ENCODE measurements at regions not wholly inside any gene's neighbourhood (a gene's known extent, or its start where the extent isn't known, plus 50 kb on each side); places are given as distances from the start of the nearest gene placed in this dataset.
A peak's percentile ranks its signal among the peaks of the same experiment; 100 is the strongest.

DNA sequence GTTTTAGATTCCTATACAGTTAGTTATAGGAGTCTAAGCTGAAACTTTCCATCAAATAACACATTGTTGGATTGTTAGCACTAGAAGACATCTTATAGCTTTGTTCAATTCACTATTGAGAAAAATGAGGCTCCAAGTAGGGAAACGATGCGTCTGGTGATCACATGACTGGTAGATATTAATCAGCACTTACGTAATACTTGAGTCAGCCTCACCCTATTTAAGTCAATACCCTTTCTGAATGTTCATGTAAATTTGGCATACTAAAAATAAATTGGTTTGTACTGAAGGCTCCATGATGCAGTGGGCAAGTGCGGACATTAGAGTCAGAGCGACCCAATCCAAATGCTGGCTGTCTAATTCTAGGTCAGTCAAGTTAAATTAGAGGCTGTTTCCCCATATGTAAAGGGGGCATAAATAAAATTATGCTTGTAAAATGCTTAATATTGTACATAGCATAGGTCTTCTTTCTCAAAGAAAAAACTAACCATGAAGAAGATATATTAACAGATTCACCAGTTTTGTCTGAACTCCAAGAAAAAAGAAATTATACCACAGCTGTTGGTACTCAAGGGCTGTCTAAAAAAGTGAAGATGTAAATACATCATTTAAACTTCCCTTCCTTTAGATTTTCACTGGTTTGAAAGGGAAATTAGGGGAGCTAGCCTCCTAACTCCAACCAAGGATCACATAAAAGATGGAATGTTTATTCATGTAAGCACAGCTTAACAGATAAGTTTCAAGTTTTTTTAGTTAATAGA, 406.6 kb upstream of the TLE4 start:
- no peak for DNase-seq

GRCh38 chr9:79166005-79166404, 405.8 kb upstream of the TLE4 start:
- no peaks in the 10 kb centered on the region for H3K27me3 ChIP-seq
- DNase-seq, result no peak
- H3K36me3 ChIP-seq, result no peaks in the 10 kb centered on the region
- H3K4me3 ChIP-seq, result no peak overlapping the region
- H3K9me3 ChIP-seq, result no peaks in the 10 kb centered on the region

More for the DNA sequence above, 406.6 kb upstream of the TLE4 start:
- H3K9me3 ChIP-seq, result no peaks in the 10 kb centered on the region
- H3K36me3 ChIP-seq, result no peaks in the 10 kb centered on the region
- H3K4me3 ChIP-seq, result no peak overlapping the region
- H3K27me3 ChIP-seq, result no peaks in the 10 kb centered on the region

DNA sequence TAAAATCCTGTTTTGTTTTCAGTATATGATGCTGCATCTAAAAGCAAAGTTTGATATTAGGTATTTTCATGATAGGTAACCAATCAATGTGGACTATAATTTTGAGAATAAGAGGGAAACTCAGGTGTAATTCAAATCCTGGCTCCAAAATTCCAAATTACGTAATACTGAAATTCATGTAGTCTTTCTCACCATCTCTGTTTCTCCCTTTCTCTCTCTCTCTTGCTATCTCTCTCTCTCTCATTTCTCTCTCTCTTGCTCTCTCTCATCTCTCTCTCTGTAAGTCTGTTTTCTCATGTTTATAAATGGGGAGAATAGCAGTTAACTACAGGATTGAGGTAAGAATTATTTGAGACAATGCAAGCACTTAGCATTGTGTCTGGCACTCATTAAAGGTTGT, 401.1 kb upstream of the TLE4 start:
- no peak for DNase-seq
- H3K27me3 ChIP-seq, result no peaks in the 10 kb centered on the region
- no peak overlapping the region for H3K4me3 ChIP-seq
- H3K9me3 ChIP-seq, result no peaks in the 10 kb centered on the region
- H3K36me3 ChIP-seq, result no peaks in the 10 kb centered on the region

DNA sequence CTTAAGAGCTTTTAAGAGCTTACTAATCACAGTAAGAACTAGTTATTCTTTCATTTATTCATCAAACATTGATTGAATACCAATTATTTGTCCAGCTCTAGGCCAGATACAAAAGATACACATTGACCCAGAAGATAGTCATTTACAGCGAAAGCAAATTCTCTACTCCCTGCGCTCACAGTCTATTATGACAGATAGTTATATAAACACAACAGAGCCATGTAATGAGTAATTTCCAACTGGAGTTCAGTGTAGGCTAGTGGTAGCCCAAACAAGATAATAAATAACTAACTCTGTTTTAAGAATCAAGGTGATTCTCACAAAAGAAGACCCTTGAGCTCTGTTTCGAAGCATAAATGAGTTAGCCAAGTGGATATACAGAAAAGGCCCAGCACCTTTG, 397.8 kb upstream of the TLE4 start:
- Histone ChIP-seq H3K36me3 (no peaks in the 10 kb centered on the region), H3K4me3 (no peak overlapping the region), H3K27me3 (no peaks in the 10 kb centered on the region), H3K9me3 (no peaks in the 10 kb centered on the region)
- no peak for DNase-seq

GRCh38 chr9:79176014-79176697, 395.6 kb upstream of the TLE4 start:
- DNase-seq, result no peak
- Histone ChIP-seq H3K4me3 (no peak overlapping the region), H3K36me3 (no peaks in the 10 kb centered on the region), H3K27me3 (no peaks in the 10 kb centered on the region), H3K9me3 (no peaks in the 10 kb centered on the region)

GRCh38 chr9:79184831-79185230, 386.9 kb upstream of the TLE4 start:
- Histone ChIP-seq H3K36me3 (no peaks in the 10 kb centered on the region), H3K27me3 (no peaks in the 10 kb centered on the region), H3K9me3 (no peaks in the 10 kb centered on the region), H3K4me3 (no peak overlapping the region)
- DNase-seq, result no peak

GRCh38 chr9:79185866-79186265, 385.9 kb upstream of the TLE4 start:
- Histone ChIP-seq H3K4me3 (no peak overlapping the region), H3K27me3 (no peaks in the 10 kb centered on the region), H3K9me3 (no peaks in the 10 kb centered on the region), H3K36me3 (no peaks in the 10 kb centered on the region)
- DNase-seq, result no peak

DNA sequence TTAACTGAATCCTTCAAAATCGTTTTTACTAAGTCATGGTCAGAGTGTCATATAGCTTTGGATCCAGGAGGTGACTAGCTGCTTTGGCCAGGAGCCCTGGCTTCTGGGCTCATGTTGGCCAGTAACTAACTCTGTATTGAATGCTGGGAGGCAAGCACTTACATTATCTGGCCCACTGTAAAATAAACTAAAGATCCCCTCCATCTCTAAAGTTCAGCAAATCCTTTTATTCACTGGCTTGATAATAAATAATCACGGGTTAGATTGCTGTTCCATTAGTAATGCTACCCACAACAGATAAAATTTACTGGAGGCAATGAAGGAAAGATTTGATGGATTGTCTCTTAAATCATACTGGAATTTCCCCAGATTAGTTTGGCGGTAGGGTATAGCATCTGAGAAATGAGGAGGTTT, 382.2 kb upstream of the TLE4 start:
- H3K27me3 ChIP-seq, result no peaks in the 10 kb centered on the region
- no peaks in the 10 kb centered on the region for H3K36me3 ChIP-seq
- DNase-seq, result peak; percentile 81
- no peaks in the 10 kb centered on the region for H3K9me3 ChIP-seq
- no peak overlapping the region for H3K4me3 ChIP-seq

DNA sequence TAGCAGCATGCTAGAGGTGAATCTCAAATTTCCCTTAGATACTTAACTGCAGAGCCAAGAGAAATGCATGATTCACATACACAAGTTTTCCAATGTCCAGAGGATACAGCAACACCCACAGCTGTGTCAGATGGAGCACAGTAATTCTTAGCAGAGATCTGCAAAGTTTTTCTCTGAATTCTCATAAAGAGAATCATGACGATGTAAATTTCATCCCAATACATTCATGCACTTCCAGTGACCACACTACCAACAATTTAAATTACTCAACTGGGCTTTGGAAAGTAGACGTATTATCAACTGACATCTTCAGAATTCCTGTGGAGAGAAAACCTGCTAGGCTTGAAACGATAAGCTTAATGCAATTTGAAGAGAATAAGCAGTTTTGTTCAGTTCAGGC, 378.8 kb upstream of the TLE4 start:
- Histone ChIP-seq H3K9me3 (no peaks in the 10 kb centered on the region), H3K36me3 (no peaks in the 10 kb centered on the region)

GRCh38 chr9:79193501-79194223, 378.1 kb upstream of the TLE4 start:
- Histone ChIP-seq H3K4me3 (no peak overlapping the region), H3K36me3 (no peaks in the 10 kb centered on the region), H3K9me3 (no peaks in the 10 kb centered on the region), H3K27me3 (no peaks in the 10 kb centered on the region)
- DNase-seq, result no peak

More for the DNA sequence above, 378.8 kb upstream of the TLE4 start:
- H3K27me3 ChIP-seq, result no peaks in the 10 kb centered on the region
- DNase-seq, result no peak
- H3K4me3 ChIP-seq, result no peak overlapping the region

- Histone ChIP-seq H3K9me3 (no peaks in the 10 kb centered on the region), H3K27me3 (no peaks in the 10 kb centered on the region), H3K4me3 (no peak overlapping the region), H3K36me3 (no peaks in the 10 kb centered on the region)
- DNase-seq, result peak; percentile 6
Observed at GRCh38 chr9:79195879-79196278, 375.9 kb upstream of the TLE4 start.

DNA sequence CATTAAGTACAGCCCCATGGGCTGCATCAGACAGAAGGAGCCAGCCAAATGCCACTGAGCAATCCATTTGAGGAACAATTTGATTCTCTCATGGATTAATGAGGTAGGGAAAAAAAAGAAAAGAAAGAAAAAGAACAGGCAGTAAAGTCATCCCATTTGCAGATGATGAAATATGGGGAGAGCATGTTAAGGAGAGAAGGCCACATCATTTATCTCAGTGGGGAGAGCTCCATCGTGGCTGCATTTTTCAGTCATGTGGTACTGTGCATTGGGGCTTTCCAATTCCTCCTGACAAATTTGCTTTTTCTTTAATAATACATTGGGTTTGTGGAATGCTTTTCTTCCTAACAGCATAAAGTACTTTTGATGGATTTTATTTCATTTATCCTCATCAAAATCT, 375.2 kb upstream of the TLE4 start:
- no peak for DNase-seq

GRCh38 chr9:79200336-79200735, 371.4 kb upstream of the TLE4 start:
- H3K9me3 ChIP-seq, result no peaks in the 10 kb centered on the region
- H3K36me3 ChIP-seq, result no peaks in the 10 kb centered on the region
- H3K27me3 ChIP-seq, result no peaks in the 10 kb centered on the region
- DNase-seq, result no peak
- H3K4me3 ChIP-seq, result no peak overlapping the region

More for the DNA sequence above, 375.2 kb upstream of the TLE4 start:
- Histone ChIP-seq H3K4me3 (no peak overlapping the region), H3K27me3 (no peaks in the 10 kb centered on the region), H3K36me3 (no peaks in the 10 kb centered on the region), H3K9me3 (no peaks in the 10 kb centered on the region)

DNA sequence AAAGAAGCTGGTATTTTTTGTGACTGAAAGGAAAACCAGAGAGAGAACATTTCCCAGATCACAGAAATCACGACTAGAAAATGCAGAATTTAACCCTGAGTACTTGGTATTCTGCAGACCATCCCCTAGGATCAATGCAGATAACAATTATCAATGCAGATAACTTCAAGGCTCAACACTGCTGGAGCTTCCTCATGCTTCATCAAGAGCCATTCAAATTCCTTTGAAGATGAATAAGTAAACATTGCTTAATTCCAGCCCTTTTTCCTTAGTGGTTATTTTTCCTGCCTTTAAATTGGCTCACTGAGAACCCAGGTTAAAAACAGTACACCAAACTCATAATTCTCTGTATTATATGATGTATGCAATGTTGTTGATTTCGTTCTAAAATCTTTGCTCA, 370.1 kb upstream of the TLE4 start:
- Histone ChIP-seq H3K9me3 (no peaks in the 10 kb centered on the region), H3K36me3 (no peaks in the 10 kb centered on the region), H3K4me3 (no peak overlapping the region), H3K27me3 (no peaks in the 10 kb centered on the region)
- DNase-seq, result no peak

GRCh38 chr9:79208791-79209396, 362.9 kb upstream of the TLE4 start:
- no peaks in the 10 kb centered on the region for H3K27me3 ChIP-seq
- H3K9me3 ChIP-seq, result no peaks in the 10 kb centered on the region
- H3K36me3 ChIP-seq, result no peaks in the 10 kb centered on the region
- DNase-seq, result no peak
- no peak overlapping the region for H3K4me3 ChIP-seq

DNA sequence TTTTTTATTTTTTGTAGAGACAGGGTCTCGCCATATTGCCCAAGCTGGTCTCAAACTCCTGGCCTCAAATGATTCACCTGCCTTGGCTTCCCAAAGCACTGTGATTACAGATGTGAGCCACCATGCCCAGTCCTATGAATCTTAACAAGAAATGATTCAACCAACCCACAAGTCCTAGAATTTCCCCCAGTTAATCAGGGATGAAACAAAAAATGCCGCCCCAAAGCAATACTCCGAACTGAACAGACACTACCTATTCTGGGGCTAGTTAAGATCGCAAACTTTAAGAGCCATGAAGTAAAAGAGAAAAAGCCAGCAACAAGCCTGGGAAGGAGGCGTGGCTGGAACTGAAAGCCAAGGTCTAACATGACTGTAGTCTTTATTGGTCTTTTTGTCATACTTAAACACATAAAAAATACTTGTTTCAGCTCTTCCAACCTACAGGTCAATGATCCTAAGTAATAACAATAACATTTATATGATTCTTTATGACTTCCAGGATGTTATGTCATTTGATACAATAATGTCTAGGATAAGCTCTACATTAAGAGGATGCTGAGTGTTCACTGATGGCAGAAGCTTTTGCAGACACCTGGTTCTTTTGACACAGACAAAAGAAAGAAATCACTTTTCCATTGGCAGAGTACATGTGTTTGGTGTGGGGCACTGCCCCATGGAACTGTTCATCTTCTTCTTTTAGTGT, 361.1 kb upstream of the TLE4 start:
- Histone ChIP-seq H3K27me3 (no peaks in the 10 kb centered on the region), H3K36me3 (no peaks in the 10 kb centered on the region), H3K4me3 (no peak overlapping the region), H3K9me3 (no peaks in the 10 kb centered on the region)
- DNase-seq, result peak; percentile 12
